ENCODE measurements at regions not wholly inside any gene's neighbourhood (a gene's known extent, or its start where the extent isn't known, plus 50 kb on each side); places are given as distances from the start of the nearest gene placed in this dataset.

DNA sequence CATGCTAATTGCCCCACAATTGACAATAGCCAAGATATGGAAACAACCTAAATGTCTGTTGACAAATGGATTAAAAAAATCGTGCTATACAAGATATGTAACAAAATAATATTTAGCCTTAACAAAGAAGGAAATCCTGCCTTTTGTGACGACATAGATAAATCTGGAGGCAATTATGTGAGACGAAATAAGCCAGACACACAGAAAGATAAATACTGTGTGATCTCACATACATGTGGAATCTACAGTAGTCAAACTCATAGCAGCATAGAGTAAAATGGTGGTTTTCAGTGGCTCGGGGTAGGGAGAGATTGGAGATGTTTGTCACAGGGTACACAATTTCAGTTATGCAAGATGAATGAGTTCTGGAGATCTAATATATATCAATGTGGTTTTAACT lies 895.8 kb downstream of the SLITRK6 start:
- TF ChIP-seq, protein P1, sequence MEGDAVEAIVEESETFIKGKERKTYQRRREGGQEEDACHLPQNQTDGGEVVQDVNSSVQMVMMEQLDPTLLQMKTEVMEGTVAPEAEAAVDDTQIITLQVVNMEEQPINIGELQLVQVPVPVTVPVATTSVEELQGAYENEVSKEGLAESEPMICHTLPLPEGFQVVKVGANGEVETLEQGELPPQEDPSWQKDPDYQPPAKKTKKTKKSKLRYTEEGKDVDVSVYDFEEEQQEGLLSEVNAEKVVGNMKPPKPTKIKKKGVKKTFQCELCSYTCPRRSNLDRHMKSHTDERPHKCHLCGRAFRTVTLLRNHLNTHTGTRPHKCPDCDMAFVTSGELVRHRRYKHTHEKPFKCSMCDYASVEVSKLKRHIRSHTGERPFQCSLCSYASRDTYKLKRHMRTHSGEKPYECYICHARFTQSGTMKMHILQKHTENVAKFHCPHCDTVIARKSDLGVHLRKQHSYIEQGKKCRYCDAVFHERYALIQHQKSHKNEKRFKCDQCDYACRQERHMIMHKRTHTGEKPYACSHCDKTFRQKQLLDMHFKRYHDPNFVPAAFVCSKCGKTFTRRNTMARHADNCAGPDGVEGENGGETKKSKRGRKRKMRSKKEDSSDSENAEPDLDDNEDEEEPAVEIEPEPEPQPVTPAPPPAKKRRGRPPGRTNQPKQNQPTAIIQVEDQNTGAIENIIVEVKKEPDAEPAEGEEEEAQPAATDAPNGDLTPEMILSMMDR (conservative IDR thresholded peaks at IDR 0.05; ENCODE audit: low read length), result no peak
- no peak for TF ChIP-seq EZH2phosphoT487 (IDR thresholded peaks at IDR 0.05; ENCODE audit: borderline replicate concordance, low read depth, low read length)
